Esophagus muscularis mucosa (tissue), 4 donors: ENCODE measurements at regions not wholly inside any gene's neighbourhood (a gene's known extent, or its start where the extent isn't known, plus 50 kb on each side); places are given as distances from the start of the nearest gene placed in this dataset.

Experiments
- DNase-seq: peaks from one replicate; pipeline ENCODE4 v3.0.0-alpha.2; 2017; ENCODE audit errors: extremely low spot score
- H3K27ac ChIP-seq, 4 donors: fragments of 200-600 bp; sonication (generic); replicated peaks in 1 of 4; 1 replicate in 3 of 4; 2 replicates in 1 of 4; pipeline ENCODE4 v1.5.1; 2016 to 2019; ENCODE audit warnings: mild to moderate bottlenecking in 1 of 4
- H3K27me3 ChIP-seq, 4 donors: fragments of 200-600 bp; sonication (generic); one replicate each; pipeline versions ENCODE4 v1.5.1 to v1.6.0; 2016 to 2019
- H3K36me3 ChIP-seq, 4 donors: fragments of 200-600 bp; sonication (generic); one replicate each; pipeline ENCODE4 v1.5.1; 2016 to 2019
- H3K4me1 ChIP-seq, 4 donors: fragments of 200-600 bp; sonication (generic); one replicate each; pipeline ENCODE4 v1.5.1; 2016 to 2019
- H3K4me3 ChIP-seq, 4 donors: fragments of 200-600 bp; sonication (generic); 1 replicate in 2 of 4; 2 replicates in 2 of 4; pipeline ENCODE4 v1.5.1; 2016 to 2019; ENCODE audit warnings: mild to moderate bottlenecking in 4 of 4, moderate library complexity in 1 of 4
- H3K9me3 ChIP-seq, 4 donors: fragments of 200-600 bp; sonication (generic); 1 replicate in 3 of 4; 2 replicates in 1 of 4; pipeline ENCODE4 v1.5.1; 2016 to 2019
- EP300 ChIP-seq: sonication (generic); formaldehyde crosslinking; IDR thresholded peaks from one replicate; pipeline ENCODE4 v1.6.1; 2017; ENCODE audit warnings: antibody characterized with exemption
- POLR2A ChIP-seq: fragments of 450-650 bp; IDR thresholded peaks from one replicate; pipeline ENCODE4 v1.6.1; 2017; ENCODE audit warnings: antibody characterized with exemption, moderate library complexity, mild to moderate bottlenecking, low read depth
- POLR2AphosphoS5 ChIP-seq, 2 donors: sonication (generic); formaldehyde crosslinking; IDR thresholded peaks; one replicate each; pipeline ENCODE4 v1.6.1; 2017; ENCODE audit warnings: antibody characterized with exemption in 2 of 2
- WGBS: methylation state at CpG from one replicate; pipeline ENCODE4 v1.1.5; 2018; 5-methylcytosine and 5-hydroxymethylcytosine counted together
- intact Hi-C: fragments of 100-400 bp; cut with DNase I; formaldehyde crosslinking; loops from one replicate; pipeline ENCODE4 v1.15.1; 2023
- TF ChIP-seq, protein P1 (sequence below), 3 experiments: fragments of 200-600 bp in 2 of 3; fragments of 450-650 bp in 1 of 3; sonication (generic) in 2 of 3; IDR thresholded peaks; one replicate each; pipeline ENCODE4 v1.5.1; 2017 to 2019; ENCODE audit warnings: antibody characterized with exemption in 3 of 3, mild to moderate bottlenecking in 2 of 3, moderate library complexity in 1 of 3

DNA sequence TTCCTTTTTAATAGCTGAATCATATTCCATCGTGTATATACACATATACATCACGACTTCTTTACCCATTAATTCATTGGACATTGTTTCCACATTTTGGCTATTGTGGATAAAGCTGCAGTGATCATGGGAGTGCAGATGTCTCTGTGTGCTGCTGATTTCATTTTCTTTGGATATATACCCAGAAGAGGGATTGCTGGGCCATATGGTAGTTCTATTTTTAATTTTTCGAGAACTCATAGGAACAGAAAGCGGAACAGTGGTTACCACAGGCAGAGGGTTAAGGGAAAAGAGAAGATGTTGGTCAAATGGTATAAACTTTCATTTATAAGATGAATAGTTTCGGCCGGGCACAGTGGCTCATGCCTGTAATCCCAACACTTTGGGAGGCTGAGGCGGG is 187.4 kb upstream of the MYOCD start:
- Histone ChIP-seq H3K9me3 (no peaks in the 10 kb centered on the region), H3K4me1 (no peaks in the 10 kb centered on the region), H3K4me3 (no peak overlapping the region), H3K36me3 (no peaks in the 10 kb centered on the region), H3K27ac (no peak overlapping the region), H3K27me3 (no peaks in the 10 kb centered on the region)
- WGBS: 93% methylated on average over 7 of the region's 7 CpGs
- intact Hi-C loops: no loop called here
- TF ChIP-seq, protein P1, sequence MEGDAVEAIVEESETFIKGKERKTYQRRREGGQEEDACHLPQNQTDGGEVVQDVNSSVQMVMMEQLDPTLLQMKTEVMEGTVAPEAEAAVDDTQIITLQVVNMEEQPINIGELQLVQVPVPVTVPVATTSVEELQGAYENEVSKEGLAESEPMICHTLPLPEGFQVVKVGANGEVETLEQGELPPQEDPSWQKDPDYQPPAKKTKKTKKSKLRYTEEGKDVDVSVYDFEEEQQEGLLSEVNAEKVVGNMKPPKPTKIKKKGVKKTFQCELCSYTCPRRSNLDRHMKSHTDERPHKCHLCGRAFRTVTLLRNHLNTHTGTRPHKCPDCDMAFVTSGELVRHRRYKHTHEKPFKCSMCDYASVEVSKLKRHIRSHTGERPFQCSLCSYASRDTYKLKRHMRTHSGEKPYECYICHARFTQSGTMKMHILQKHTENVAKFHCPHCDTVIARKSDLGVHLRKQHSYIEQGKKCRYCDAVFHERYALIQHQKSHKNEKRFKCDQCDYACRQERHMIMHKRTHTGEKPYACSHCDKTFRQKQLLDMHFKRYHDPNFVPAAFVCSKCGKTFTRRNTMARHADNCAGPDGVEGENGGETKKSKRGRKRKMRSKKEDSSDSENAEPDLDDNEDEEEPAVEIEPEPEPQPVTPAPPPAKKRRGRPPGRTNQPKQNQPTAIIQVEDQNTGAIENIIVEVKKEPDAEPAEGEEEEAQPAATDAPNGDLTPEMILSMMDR (IDR thresholded peaks at IDR 0.05): no peak
- TF ChIP-seq POLR2A: no peak
- no peak for DNase-seq

DNA sequence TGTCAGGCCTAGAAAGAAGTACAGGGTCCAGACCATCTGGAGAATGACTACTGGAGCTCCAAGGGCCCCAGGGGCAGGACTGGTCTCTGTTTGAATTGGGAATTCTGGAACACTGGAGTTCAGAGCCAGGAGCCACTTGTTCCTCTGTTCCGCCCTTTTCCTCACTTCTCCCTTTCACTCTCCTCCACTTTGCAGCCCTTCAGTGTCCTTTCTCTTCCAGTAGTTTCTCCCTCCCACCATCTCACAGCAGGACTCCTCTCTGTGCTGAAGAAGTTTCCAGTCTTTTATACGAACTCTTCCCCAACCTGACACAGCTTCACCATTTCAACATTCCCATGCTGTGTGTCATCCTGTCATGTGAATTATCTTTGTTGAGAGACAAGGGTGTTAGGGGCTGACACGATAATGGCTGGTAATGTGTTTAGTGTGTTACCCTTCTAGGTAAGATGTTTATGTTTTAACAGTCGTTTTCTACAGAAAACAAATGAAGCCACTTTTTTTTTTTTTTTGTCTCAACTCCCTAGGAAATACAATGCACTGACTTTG is 180.3 kb upstream of the MYOCD start:
- no peak for TF ChIP-seq EP300
- TF ChIP-seq, protein P1 (IDR thresholded peaks at IDR 0.05): no peak
- Histone ChIP-seq H3K9me3 (no peaks in the 10 kb centered on the region), H3K27ac (no peak overlapping the region), H3K4me1 (no peaks in the 10 kb centered on the region), H3K4me3 (no peak overlapping the region), H3K36me3 (no peaks in the 10 kb centered on the region), H3K27me3 (no peaks in the 10 kb centered on the region)
- WGBS: 61% methylated on average over 4 of the region's 4 CpGs
- DNase-seq: no peak
- intact Hi-C loops: no loop called here

GRCh38 chr17:12489325-12489724 is 176.4 kb upstream of the MYOCD start:
- H3K27me3 ChIP-seq: no peaks in the 10 kb centered on the region
- no peaks in the 10 kb centered on the region for H3K36me3 ChIP-seq
- H3K4me3 ChIP-seq: no peak overlapping the region
- H3K4me1 ChIP-seq: no peaks in the 10 kb centered on the region
- no peak overlapping the region for H3K27ac ChIP-seq
- no peak for TF ChIP-seq EP300
- TF ChIP-seq POLR2A: no peak
- no peak for TF ChIP-seq POLR2AphosphoS5 (IDR thresholded peaks at IDR 0.05)
- TF ChIP-seq, protein P1 (IDR thresholded peaks at IDR 0.05): no peak
- H3K9me3 ChIP-seq: no peaks in the 10 kb centered on the region
- intact Hi-C loops: no loop called here
- no peak for DNase-seq
- WGBS: 79% methylated on average over 3 of the region's 3 CpGs

GRCh38 chr17:12492450-12492849 is 173.2 kb upstream of the MYOCD start:
- WGBS: 52% methylated on average over 3 of the region's 3 CpGs
- Histone ChIP-seq H3K36me3 (no peaks in the 10 kb centered on the region), H3K9me3 (no peaks in the 10 kb centered on the region), H3K27me3 (no peaks in the 10 kb centered on the region), H3K4me3 (no peak overlapping the region), H3K27ac (no peak overlapping the region), H3K4me1 (peaks cover 0 to 11% (median 8%) of the 10 kb centered on the region in 4 donors)
- no peak for TF ChIP-seq EP300
- TF ChIP-seq, protein P1 (IDR thresholded peaks at IDR 0.05): no peak
- TF ChIP-seq POLR2A: no peak
- TF ChIP-seq POLR2AphosphoS5 (IDR thresholded peaks at IDR 0.05): no peak
- intact Hi-C loops: no loop called here
- no peak for DNase-seq

GRCh38 chr17:12505866-12506265 is 159.8 kb upstream of the MYOCD start:
- no peaks in the 10 kb centered on the region for H3K27me3 ChIP-seq
- no peak overlapping the region for H3K27ac ChIP-seq
- WGBS: 78% methylated on average over 2 of the region's 2 CpGs
- no peaks in the 10 kb centered on the region for H3K36me3 ChIP-seq
- H3K4me1 ChIP-seq: no peaks in the 10 kb centered on the region
- H3K4me3 ChIP-seq: no peak overlapping the region
- intact Hi-C loops: no loop called here
- TF ChIP-seq POLR2A (no peak), POLR2AphosphoS5 (IDR thresholded peaks at IDR 0.05) (no peak), EP300 (no peak)
- TF ChIP-seq, protein P1 (IDR thresholded peaks at IDR 0.05): no peak
- no peaks in the 10 kb centered on the region for H3K9me3 ChIP-seq
- no peak for DNase-seq
